CD14-positive monocyte (primary cell): ENCODE measurements at regions not wholly inside any gene's neighbourhood (a gene's known extent, or its start where the extent isn't known, plus 50 kb on each side); places are given as distances from the start of the nearest gene placed in this dataset.

ENCODE experiments used
- DNase-seq, 3 donors: peaks; one replicate each; pipeline ENCODE4 v3.0.0-alpha.2; 2011 to 2022
- H2AFZ ChIP-seq: 2 replicates; pipeline ENCODE4 v1.6.0; 2012; ENCODE audit warnings: mild to moderate bottlenecking, low read depth, low read length, inconsistent platforms; ENCODE audit not compliant: insufficient read depth, poor library complexity, severe bottlenecking
- H3K27ac ChIP-seq, 2 donors: 1 replicate in 1 of 2; 2 replicates in 1 of 2; pipeline ENCODE4 v1.5.1; 2012 to 2013; ENCODE audit warnings: low read length in 2 of 2, control low read depth in 1 of 2, inconsistent platforms in 1 of 2, low read depth in 1 of 2, mild to moderate bottlenecking in 1 of 2
- H3K27me3 ChIP-seq, 2 donors: one replicate each; pipeline versions ENCODE4 v1.6.0 to v1.6.1; 2011 to 2013; ENCODE audit warnings: low read length in 2 of 2; ENCODE audit not compliant: control insufficient read depth in 2 of 2, insufficient read depth in 2 of 2
- H3K36me3 ChIP-seq, 2 donors: replicated peaks in 1 of 2; 1 replicate in 1 of 2; 2 replicates in 1 of 2; pipeline versions ENCODE4 v1.5.1 to v1.6.1; 2012 to 2013; ENCODE audit warnings: low read length in 2 of 2, control low read depth in 1 of 2, inconsistent platforms in 1 of 2, mild to moderate bottlenecking in 1 of 2; ENCODE audit not compliant: insufficient read depth in 2 of 2, control insufficient read depth in 1 of 2
- H3K4me1 ChIP-seq, 2 donors: 1 replicate in 1 of 2; 2 replicates in 1 of 2; pipeline versions ENCODE4 v1.5.1 to v1.6.1; 2012 to 2013; ENCODE audit warnings: low read length in 2 of 2, control low read depth in 1 of 2, inconsistent platforms in 1 of 2, mild to moderate bottlenecking in 1 of 2, moderate library complexity in 1 of 2; ENCODE audit not compliant: insufficient read depth in 2 of 2, control insufficient read depth in 1 of 2
- H3K4me2 ChIP-seq: replicated peaks from 2 replicates; pipeline ENCODE3; 2012; ENCODE audit warnings: low read length, moderate library complexity, mild to moderate bottlenecking; ENCODE audit not compliant: poor library complexity, severe bottlenecking; ENCODE audit errors: extremely low read depth
- H3K4me3 ChIP-seq, 3 experiments: fragments of 200-600 bp in 1 of 3; sonication (generic) in 1 of 3; replicated peaks in 1 of 3; 1 replicate in 2 of 3; 2 replicates in 1 of 3; pipeline ENCODE4 v1.5.1; 2011 to 2013; ENCODE audit warnings: low read length in 3 of 3, mild to moderate bottlenecking in 3 of 3, control low read depth in 2 of 3, low read depth in 2 of 3, inconsistent platforms in 1 of 3, moderate library complexity in 1 of 3
- H3K79me2 ChIP-seq: 2 replicates; pipeline ENCODE4 v1.6.0; 2012; ENCODE audit warnings: mild to moderate bottlenecking, control low read depth, inconsistent platforms, low read length, moderate library complexity; ENCODE audit not compliant: insufficient read depth
- H3K9ac ChIP-seq: 2 replicates; pipeline ENCODE4 v1.6.0; 2017; ENCODE audit warnings: low read length, mild to moderate bottlenecking; ENCODE audit not compliant: insufficient read depth, poor library complexity, severe bottlenecking
- H3K9me3 ChIP-seq, 2 donors: replicated peaks in 1 of 2; 1 replicate in 1 of 2; 2 replicates in 1 of 2; pipeline versions ENCODE4 v1.5.1 to v1.6.1; 2012 to 2013; ENCODE audit warnings: low read length in 2 of 2, control low read depth in 1 of 2; ENCODE audit not compliant: control insufficient read depth in 1 of 2, insufficient read depth in 1 of 2
- H4K20me1 ChIP-seq: 2 replicates; pipeline ENCODE4 v1.6.0; 2012; ENCODE audit warnings: mild to moderate bottlenecking, low read length, control low read depth, moderate library complexity; ENCODE audit not compliant: insufficient read depth
- H3K27ac Mint-ChIP-seq, 7 donors: one replicate each; pipeline ENCODE4 v1.8.0; 2020; ENCODE audit warnings: mild to moderate bottlenecking in 7 of 7, mixed read lengths in 7 of 7, moderate library complexity in 6 of 7, inconsistent platforms in 2 of 7
- H3K27me3 Mint-ChIP-seq, 3 donors: one replicate each; pipeline ENCODE4 v1.8.0; 2021 to 2022; ENCODE audit warnings: low read depth in 3 of 3, mild to moderate bottlenecking in 3 of 3, mixed read lengths in 3 of 3, moderate library complexity in 3 of 3, inconsistent platforms in 1 of 3
- H3K36me3 Mint-ChIP-seq, 2 donors: one replicate each; pipeline ENCODE4 v1.8.0; 2020; ENCODE audit warnings: mixed read lengths in 2 of 2, inconsistent platforms in 1 of 2, mild to moderate bottlenecking in 1 of 2
- H3K4me1 Mint-ChIP-seq: one replicate; pipeline ENCODE4 v1.8.0; 2020; ENCODE audit warnings: mild to moderate bottlenecking, mixed read lengths
- H3K4me3 Mint-ChIP-seq, 2 donors: one replicate each; pipeline ENCODE4 v1.8.0; 2020; ENCODE audit warnings: mild to moderate bottlenecking in 2 of 2, mixed read lengths in 2 of 2, moderate library complexity in 1 of 2
- H3K9me3 Mint-ChIP-seq, 7 donors: one replicate each; pipeline ENCODE4 v1.8.0; 2020 to 2022; ENCODE audit warnings: mixed read lengths in 7 of 7, mild to moderate bottlenecking in 6 of 7, moderate library complexity in 6 of 7, inconsistent platforms in 2 of 7
- CTCF ChIP-seq: fragments of 200-600 bp; IDR thresholded peaks from one replicate; pipeline ENCODE4 v1.8.0; 2022; ENCODE audit warnings: antibody characterized with exemption, mild to moderate bottlenecking
- WGBS: methylation state at CpG from one replicate; pipeline ENCODE4 v1.1.5; 2013; ENCODE audit warnings: missing lambda C conversion rate; ENCODE audit not compliant: insufficient coverage; 5-methylcytosine and 5-hydroxymethylcytosine counted together
- intact Hi-C, 2 donors: fragments of 100-400 bp; cut with micrococcal nuclease; formaldehyde crosslinking; loops; one replicate each; pipeline versions ENCODE4 v1.15.0 to v1.15.1; 2023

GRCh38 chr16:75854152-75854551, 127.9 kb upstream of the CPHXL start:
- Histone ChIP-seq H3K27me3 (no peaks in the 10 kb centered on the region), H3K4me3 (no peak overlapping the region), H3K36me3 (no peaks in the 10 kb centered on the region), H3K4me2 (no peak overlapping the region), H3K9me3 (no peaks in the 10 kb centered on the region), H3K27ac (no peak overlapping the region), H4K20me1 (no peaks in the 10 kb centered on the region), H3K9ac (no peak overlapping the region), H3K4me1 (no peaks in the 10 kb centered on the region), H2AFZ (no peak overlapping the region), H3K79me2 (no peaks in the 10 kb centered on the region)
- no peak for TF ChIP-seq CTCF
- WGBS: no CpG with 5 or more reads among the region's 4 CpGs
- Mint-ChIP-seq H3K4me1 (no peaks in the 10 kb centered on the region), H3K27me3 (no peaks in the 10 kb centered on the region), H3K27ac (no peak overlapping the region), H3K9me3 (peaks cover 0 to 8% (median 0%) of the 10 kb centered on the region in 7 donors), H3K36me3 (no peaks in the 10 kb centered on the region), H3K4me3 (no peak overlapping the region)
- intact Hi-C loops: no loop called here
- DNase-seq: no peak

- no peaks in the 10 kb centered on the region for H3K27me3 ChIP-seq
- intact Hi-C loops: no loop called here
- no peaks in the 10 kb centered on the region for H3K79me2 ChIP-seq
- H3K4me1 Mint-ChIP-seq: no peaks in the 10 kb centered on the region
- no peaks in the 10 kb centered on the region for H3K36me3 Mint-ChIP-seq
- no peaks in the 10 kb centered on the region for H3K4me1 ChIP-seq
- H4K20me1 ChIP-seq: no peaks in the 10 kb centered on the region
- no peak overlapping the region for H3K4me2 ChIP-seq
- H3K9ac ChIP-seq: no peak overlapping the region
- no peak for TF ChIP-seq CTCF
- peaks cover 0 to 5% (median 2%) of the 10 kb centered on the region in 7 donors for H3K9me3 Mint-ChIP-seq
- no peak overlapping the region for H3K27ac Mint-ChIP-seq
- 77% methylated on average over 10 of the region's 14 CpGs for WGBS
- DNase-seq: no peak
- no peaks in the 10 kb centered on the region for H3K36me3 ChIP-seq
- H3K27me3 Mint-ChIP-seq: peaks cover 1 to 5% (median 3%) of the 10 kb centered on the region in 3 donors
- H2AFZ ChIP-seq: no peak overlapping the region
- no peaks in the 10 kb centered on the region for H3K9me3 ChIP-seq
- H3K4me3 Mint-ChIP-seq: no peak overlapping the region
- H3K4me3 ChIP-seq: no peak overlapping the region
- H3K27ac ChIP-seq: no peak overlapping the region
Measured at GRCh38 chr16:75860326-75861053, 134.2 kb upstream of the CPHXL start.
